C4-2B (cell line): ENCODE measurements at regions not wholly inside any gene's neighbourhood (a gene's known extent, or its start where the extent isn't known, plus 50 kb on each side); places are given as distances from the start of the nearest gene placed in this dataset.

Source experiments
- CTCF ChIP-seq: fragments of 450-650 bp; conservative IDR thresholded peaks from 2 replicates; pipeline ENCODE4 v1.5.1; 2017; ENCODE audit warnings: mild to moderate bottlenecking
- ZFX ChIP-seq: fragments of 450-650 bp; IDR thresholded peaks from 2 replicates; pipeline ENCODE4 v1.6.1; 2017

GRCh38 chr2:128995086-128995485 lies 676.4 kb upstream of the HS6ST1 start:
- TF ChIP-seq CTCF: no peak
- no peak for TF ChIP-seq ZFX
